HepG2 (cell line): ENCODE measurements at regions not wholly inside any gene's neighbourhood (a gene's known extent, or its start where the extent isn't known, plus 50 kb on each side); places are given as distances from the start of the nearest gene placed in this dataset.

ENCODE experiments used
- HES4 ChIP-seq: sonication (generic); formaldehyde crosslinking; IDR thresholded peaks from 2 replicates; pipeline ENCODE4 v1.9.0; 2021; ENCODE audit warnings: mild to moderate bottlenecking, missing genetic modification reagents, borderline replicate concordance
- ISL2 ChIP-seq: sonication (generic); formaldehyde crosslinking; IDR thresholded peaks from 2 replicates; pipeline ENCODE4 v1.5.0; 2020; ENCODE audit warnings: missing genetic modification reagents
- KMT2B ChIP-seq: IDR thresholded peaks from 2 replicates; pipeline ENCODE4 v1.6.1; 2016; ENCODE audit warnings: missing genetic modification reagents, missing compliant biosample characterization
- NFRKB ChIP-seq: fragments of 450-650 bp; IDR thresholded peaks from 2 replicates; pipeline ENCODE4 v1.6.1; 2017
- SIX4 ChIP-seq: sonication (generic); formaldehyde crosslinking; IDR thresholded peaks from 2 replicates; pipeline ENCODE4 v1.4.0; 2020; ENCODE audit warnings: missing genetic modification reagents
- TEAD2 ChIP-seq: sonication (generic); formaldehyde crosslinking; IDR thresholded peaks from 2 replicates; pipeline ENCODE4 v1.9.0; 2021; ENCODE audit warnings: missing genetic modification reagents
- TFDP1 ChIP-seq: IDR thresholded peaks from 2 replicates; pipeline ENCODE4 v1.6.1; 2016; ENCODE audit warnings: missing compliant biosample characterization, missing genetic modification reagents, borderline replicate concordance
- TFDP2 ChIP-seq: sonication (generic); formaldehyde crosslinking; IDR thresholded peaks from 2 replicates; pipeline ENCODE4 v1.4.0; 2020; ENCODE audit warnings: missing genetic modification reagents
- TIGD3 ChIP-seq: sonication (generic); formaldehyde crosslinking; IDR thresholded peaks from 2 replicates; pipeline ENCODE4 v1.5.1; 2020; ENCODE audit warnings: mild to moderate bottlenecking, missing genetic modification reagents, borderline replicate concordance
- TMF1 ChIP-seq: sonication (generic); formaldehyde crosslinking; IDR thresholded peaks from 2 replicates; pipeline ENCODE4 v1.8.1; 2022; ENCODE audit warnings: low read depth, missing genetic modification reagents
- ZBTB4 ChIP-seq: sonication (generic); formaldehyde crosslinking; IDR thresholded peaks from 2 replicates; pipeline ENCODE4 v1.4.0; 2020; ENCODE audit warnings: missing genetic modification reagents, mild to moderate bottlenecking, borderline replicate concordance
- ZNF124 ChIP-seq: sonication (generic); formaldehyde crosslinking; IDR thresholded peaks from 2 replicates; pipeline ENCODE4 v1.4.0; 2020; ENCODE audit warnings: missing genetic modification reagents
- ZNF17 ChIP-seq: sonication (generic); formaldehyde crosslinking; IDR thresholded peaks from 2 replicates; pipeline ENCODE4 v1.5.0; 2020; ENCODE audit warnings: mild to moderate bottlenecking, missing genetic modification reagents
- ZNF263 ChIP-seq: sonication (generic); formaldehyde crosslinking; IDR thresholded peaks from 2 replicates; pipeline ENCODE4 v1.4.0; 2020; ENCODE audit warnings: missing genetic modification reagents
- ZNF549 ChIP-seq: sonication (generic); formaldehyde crosslinking; IDR thresholded peaks from 2 replicates; pipeline ENCODE4 v1.5.0; 2020; ENCODE audit warnings: missing genetic modification reagents
- ZNF639 ChIP-seq: conservative IDR thresholded peaks from 2 replicates; pipeline ENCODE4 v1.6.1; 2018; ENCODE audit warnings: missing genetic modification reagents
- TF ChIP-seq, protein P1 (sequence below): sonication (generic); formaldehyde crosslinking; IDR thresholded peaks from 2 replicates; pipeline ENCODE4 v1.4.0; 2020; ENCODE audit warnings: missing genetic modification reagents
- TF ChIP-seq, protein P2 (sequence below): sonication (generic); formaldehyde crosslinking; IDR thresholded peaks from 2 replicates; pipeline ENCODE4 v1.9.0; 2021; ENCODE audit warnings: missing genetic modification reagents, borderline replicate concordance

GRCh38 chr2:43142921-43143438 lies 83.4 kb downstream of the ZFP36L2 start (continued):
- TF ChIP-seq TIGD3 (CRISPR knock-in tag) (no peak), ZNF17 (CRISPR knock-in tag) (no peak), ZBTB4 (0 out of 2 replicates have a peak, but pooled peaks have one; percentile 49), SIX4 (no peak), TFDP1 (CRISPR knock-in tag) (no peak), HES4 (CRISPR knock-in tag) (0 out of 2 replicates have a peak, but pooled peaks have one; percentile 53), ZNF263 (CRISPR knock-in tag) (peak; percentile 75; the same call in 1 of the 2 replicates), ZNF124 (CRISPR knock-in tag) (no peak), NFRKB (no peak), ZNF549 (CRISPR knock-in tag) (no peak), ZNF639 (CRISPR knock-in tag) (no peak), TFDP2 (CRISPR knock-in tag) (peak; percentile 33; the same call in 1 of the 2 replicates), ISL2 (CRISPR knock-in tag) (no peak), TMF1 (CRISPR knock-in tag) (no peak), TEAD2 (CRISPR knock-in tag) (no peak), KMT2B (CRISPR knock-in tag) (no peak)
- TF ChIP-seq, protein P1, sequence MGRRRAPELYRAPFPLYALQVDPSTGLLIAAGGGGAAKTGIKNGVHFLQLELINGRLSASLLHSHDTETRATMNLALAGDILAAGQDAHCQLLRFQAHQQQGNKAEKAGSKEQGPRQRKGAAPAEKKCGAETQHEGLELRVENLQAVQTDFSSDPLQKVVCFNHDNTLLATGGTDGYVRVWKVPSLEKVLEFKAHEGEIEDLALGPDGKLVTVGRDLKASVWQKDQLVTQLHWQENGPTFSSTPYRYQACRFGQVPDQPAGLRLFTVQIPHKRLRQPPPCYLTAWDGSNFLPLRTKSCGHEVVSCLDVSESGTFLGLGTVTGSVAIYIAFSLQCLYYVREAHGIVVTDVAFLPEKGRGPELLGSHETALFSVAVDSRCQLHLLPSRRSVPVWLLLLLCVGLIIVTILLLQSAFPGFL (CRISPR knock-in tag), result no peak
- TF ChIP-seq, protein P2, sequence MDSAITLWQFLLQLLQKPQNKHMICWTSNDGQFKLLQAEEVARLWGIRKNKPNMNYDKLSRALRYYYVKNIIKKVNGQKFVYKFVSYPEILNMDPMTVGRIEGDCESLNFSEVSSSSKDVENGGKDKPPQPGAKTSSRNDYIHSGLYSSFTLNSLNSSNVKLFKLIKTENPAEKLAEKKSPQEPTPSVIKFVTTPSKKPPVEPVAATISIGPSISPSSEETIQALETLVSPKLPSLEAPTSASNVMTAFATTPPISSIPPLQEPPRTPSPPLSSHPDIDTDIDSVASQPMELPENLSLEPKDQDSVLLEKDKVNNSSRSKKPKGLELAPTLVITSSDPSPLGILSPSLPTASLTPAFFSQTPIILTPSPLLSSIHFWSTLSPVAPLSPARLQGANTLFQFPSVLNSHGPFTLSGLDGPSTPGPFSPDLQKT (CRISPR knock-in tag), result no peak
